Neural cell (in vitro differentiated cells): ENCODE measurements at regions not wholly inside any gene's neighbourhood (a gene's known extent, or its start where the extent isn't known, plus 50 kb on each side); places are given as distances from the start of the nearest gene placed in this dataset.
"Not testable (repeated sequence)": the region's sequence is repeated elsewhere in the genome, so short reads cannot be mapped to it uniquely, and the experiment has no call there.

Source experiments
- H2AFZ ChIP-seq: fragments of 200-600, 300-800 bp; sonication (generic), shearing (Covaris generic); 2 replicates; pipeline ENCODE4 v1.6.0; 2014; ENCODE audit warnings: low read depth, mild to moderate bottlenecking, antibody characterized with exemption, low read length, moderate library complexity
- H3F3A ChIP-seq: fragments of 200-600 bp; shearing (Covaris generic); 2 replicates; pipeline ENCODE4 v1.6.1; 2016; ENCODE audit warnings: mild to moderate bottlenecking, moderate library complexity, mixed read lengths, antibody characterized with exemption, low read length; ENCODE audit not compliant: insufficient read depth, poor library complexity, severe bottlenecking
- H3K27ac ChIP-seq: fragments of 200-600, 300-800 bp; sonication (generic), shearing (Covaris generic); 2 replicates; pipeline ENCODE4 v1.5.1; 2014; ENCODE audit warnings: mild to moderate bottlenecking, low read length, moderate library complexity
- H3K27me3 ChIP-seq: fragments of 300-800, 200-600 bp; sonication (generic), shearing (Covaris generic); 2 replicates; pipeline ENCODE4 v1.6.0; 2014; ENCODE audit warnings: mild to moderate bottlenecking, low read depth, low read length, moderate library complexity; ENCODE audit not compliant: insufficient read depth
- H3K36me3 ChIP-seq: fragments of 300-800, 200-600 bp; sonication (generic), shearing (Covaris generic); 2 replicates; pipeline ENCODE4 v1.5.1; 2014; ENCODE audit warnings: mild to moderate bottlenecking, antibody characterized with exemption, low read length, moderate library complexity; ENCODE audit not compliant: insufficient read depth
- H3K4me2 ChIP-seq: fragments of 300-800, 200-600 bp; sonication (generic), shearing (Covaris generic); 2 replicates; pipeline ENCODE4 v1.6.0; 2014; ENCODE audit warnings: mild to moderate bottlenecking, low read length
- H3K4me3 ChIP-seq: fragments of 300-800, 200-600 bp; sonication (generic), shearing (Covaris generic); 2 replicates; pipeline ENCODE4 v1.5.1; 2014; ENCODE audit warnings: mild to moderate bottlenecking, low read length, moderate library complexity
- H3K79me2 ChIP-seq: fragments of 200-600 bp; shearing (Covaris generic); replicated peaks from 2 replicates; pipeline ENCODE4 v1.6.0; 2014; ENCODE audit warnings: mild to moderate bottlenecking, low read length, moderate library complexity; ENCODE audit not compliant: insufficient read depth
- H3K9ac ChIP-seq: fragments of 300-800, 200-600 bp; sonication (generic), shearing (Covaris generic); 2 replicates; pipeline ENCODE4 v1.6.1; 2016; ENCODE audit warnings: mild to moderate bottlenecking, low read length, mixed read lengths
- H3K9me2 ChIP-seq: fragments of 200-600 bp; shearing (Covaris generic); 2 replicates; pipeline ENCODE4 v1.6.1; 2016; ENCODE audit warnings: mild to moderate bottlenecking, low read length, mixed read lengths; ENCODE audit not compliant: insufficient read depth
- H3K9me3 ChIP-seq: fragments of 200-600, 300-800 bp; sonication (generic), shearing (Covaris generic); 2 replicates; pipeline ENCODE4 v1.6.1; 2016; ENCODE audit warnings: mild to moderate bottlenecking, mixed run types, low read length, moderate library complexity, mixed read lengths
- H4K20me1 ChIP-seq: fragments of 200-600 bp; shearing (Covaris generic); 2 replicates; pipeline ENCODE4 v1.6.1; 2016; ENCODE audit warnings: mild to moderate bottlenecking, mixed run types; ENCODE audit not compliant: insufficient read depth
- CTCF ChIP-seq: fragments of 450-650 bp; IDR thresholded peaks from 2 replicates; pipeline ENCODE4 v1.5.1; 2014; ENCODE audit warnings: antibody characterized with exemption, mild to moderate bottlenecking, moderate library complexity; ENCODE audit not compliant: poor library complexity, severe bottlenecking
- EP300 ChIP-seq: fragments of 450-650 bp; conservative IDR thresholded peaks from 2 replicates; pipeline ENCODE4 v1.6.1; 2014; ENCODE audit warnings: antibody characterized with exemption, mild to moderate bottlenecking, moderate library complexity; ENCODE audit not compliant: poor library complexity, severe bottlenecking
- EZH2 ChIP-seq: fragments of 200-600, 300-800 bp; shearing (Covaris generic), sonication (generic); IDR thresholded peaks from 2 replicates; pipeline ENCODE4 v1.6.1; 2014; ENCODE audit warnings: antibody characterized with exemption, low read length, borderline replicate concordance, mild to moderate bottlenecking; ENCODE audit not compliant: insufficient read depth, poor library complexity, severe bottlenecking
- MXI1 ChIP-seq: fragments of 450-650 bp; conservative IDR thresholded peaks from 2 replicates; pipeline ENCODE4 v1.6.1; 2014; ENCODE audit warnings: antibody characterized with exemption, mild to moderate bottlenecking; ENCODE audit not compliant: poor library complexity, severe bottlenecking
- POLR2AphosphoS5 ChIP-seq: IDR thresholded peaks from 2 replicates; pipeline ENCODE4 v1.6.1; 2012
- RAD21 ChIP-seq: fragments of 450-650 bp; conservative IDR thresholded peaks from 2 replicates; pipeline ENCODE4 v1.6.1; 2014; ENCODE audit warnings: antibody characterized with exemption, mild to moderate bottlenecking, moderate library complexity
- REST ChIP-seq: IDR thresholded peaks from 2 replicates; pipeline ENCODE4 v1.6.1; 2012; ENCODE audit warnings: borderline replicate concordance
- SMC3 ChIP-seq: fragments of 450-650 bp; conservative IDR thresholded peaks from 2 replicates; pipeline ENCODE4 v1.6.1; 2014; ENCODE audit warnings: antibody characterized with exemption, mild to moderate bottlenecking, moderate library complexity; ENCODE audit not compliant: poor library complexity
- TAF1 ChIP-seq: IDR thresholded peaks from 2 replicates; pipeline ENCODE4 v1.6.1; 2012; ENCODE audit warnings: low read depth

- no peak overlapping the region for H3K9ac ChIP-seq
- no peaks in the 10 kb centered on the region for H3K36me3 ChIP-seq
- no peaks in the 10 kb centered on the region for H3K9me2 ChIP-seq
- no peak overlapping the region for H2AFZ ChIP-seq
- H3K27ac ChIP-seq, result no peak overlapping the region
- H3K27me3 ChIP-seq, result no peaks in the 10 kb centered on the region
- no peaks in the 10 kb centered on the region for H3K79me2 ChIP-seq
- H3K4me2 ChIP-seq, result no peak overlapping the region
- no peak for TF ChIP-seq CTCF
- TF ChIP-seq SMC3, result no peak
- TF ChIP-seq REST, result no peak
- TF ChIP-seq EP300, result no peak
- TF ChIP-seq EZH2, result no peak
- TF ChIP-seq TAF1, result no peak
- no peak for TF ChIP-seq POLR2AphosphoS5
- TF ChIP-seq RAD21, result no peak
- no peaks in the 10 kb centered on the region for H3K9me3 ChIP-seq
- H3F3A ChIP-seq, result no peaks in the 10 kb centered on the region
- no peak overlapping the region for H3K4me3 ChIP-seq
- H4K20me1 ChIP-seq, result no peaks in the 10 kb centered on the region
These were observed 287.1 kb upstream of the DYNLRB2 start for GRCh38 chr16:80253741-80254140.

GRCh38 chr16:80250381-80250780 is 290.4 kb upstream of the DYNLRB2 start:
- Histone ChIP-seq H3K9me2 (no peaks in the 10 kb centered on the region), H3F3A (no peaks in the 10 kb centered on the region), H3K27ac (no peak overlapping the region), H3K27me3 (no peaks in the 10 kb centered on the region), H3K4me2 (no peak overlapping the region), H2AFZ (no peak overlapping the region), H3K79me2 (no peaks in the 10 kb centered on the region), H4K20me1 (no peaks in the 10 kb centered on the region), H3K9me3 (no peaks in the 10 kb centered on the region), H3K4me3 (no peak overlapping the region), H3K36me3 (no peaks in the 10 kb centered on the region), H3K9ac (no peak overlapping the region)
- TF ChIP-seq CTCF (no peak), POLR2AphosphoS5 (no peak), TAF1 (no peak), RAD21 (no peak), EZH2 (no peak), SMC3 (no peak), MXI1 (no peak), REST (no peak), EP300 (no peak)

GRCh38 chr16:80243303-80243702 is 297.5 kb upstream of the DYNLRB2 start:
- not testable (repeated sequence) for H3F3A ChIP-seq, H4K20me1 ChIP-seq, H3K27ac ChIP-seq, H3K9me2 ChIP-seq, H3K4me3 ChIP-seq, H3K9ac ChIP-seq, H2AFZ ChIP-seq, H3K9me3 ChIP-seq, H3K36me3 ChIP-seq, H3K27me3 ChIP-seq, H3K79me2 ChIP-seq, H3K4me2 ChIP-seq
